ENCODE measurements at regions not wholly inside any gene's neighbourhood (a gene's known extent, or its start where the extent isn't known, plus 50 kb on each side); places are given as distances from the start of the nearest gene placed in this dataset.

- H3K9me3 ChIP-seq (replicated peaks), result no peaks in the 10 kb centered on the region
- no peaks in the 10 kb centered on the region for H3K4me1 ChIP-seq
- H3K36me3 ChIP-seq, result no peaks in the 10 kb centered on the region
- H3K27me3 ChIP-seq (ENCODE audit: low read depth), result no peaks in the 10 kb centered on the region
- intact Hi-C loops (cut with micrococcal nuclease), result no loop called here
- TF ChIP-seq, protein P1, sequence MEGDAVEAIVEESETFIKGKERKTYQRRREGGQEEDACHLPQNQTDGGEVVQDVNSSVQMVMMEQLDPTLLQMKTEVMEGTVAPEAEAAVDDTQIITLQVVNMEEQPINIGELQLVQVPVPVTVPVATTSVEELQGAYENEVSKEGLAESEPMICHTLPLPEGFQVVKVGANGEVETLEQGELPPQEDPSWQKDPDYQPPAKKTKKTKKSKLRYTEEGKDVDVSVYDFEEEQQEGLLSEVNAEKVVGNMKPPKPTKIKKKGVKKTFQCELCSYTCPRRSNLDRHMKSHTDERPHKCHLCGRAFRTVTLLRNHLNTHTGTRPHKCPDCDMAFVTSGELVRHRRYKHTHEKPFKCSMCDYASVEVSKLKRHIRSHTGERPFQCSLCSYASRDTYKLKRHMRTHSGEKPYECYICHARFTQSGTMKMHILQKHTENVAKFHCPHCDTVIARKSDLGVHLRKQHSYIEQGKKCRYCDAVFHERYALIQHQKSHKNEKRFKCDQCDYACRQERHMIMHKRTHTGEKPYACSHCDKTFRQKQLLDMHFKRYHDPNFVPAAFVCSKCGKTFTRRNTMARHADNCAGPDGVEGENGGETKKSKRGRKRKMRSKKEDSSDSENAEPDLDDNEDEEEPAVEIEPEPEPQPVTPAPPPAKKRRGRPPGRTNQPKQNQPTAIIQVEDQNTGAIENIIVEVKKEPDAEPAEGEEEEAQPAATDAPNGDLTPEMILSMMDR (IDR thresholded peaks at IDR 0.05; ENCODE audit: borderline replicate concordance), result no peak
- no peak for DNase-seq
- no peak overlapping the region for H3K4me3 ChIP-seq
- no peak overlapping the region for H3K27ac ChIP-seq (replicated peaks)
Measured at GRCh38 chr2:155653176-155653575, 679.3 kb downstream of the NR4A2 start.

- H3K27ac ChIP-seq (replicated peaks), result no peak overlapping the region
- no peaks in the 10 kb centered on the region for H3K9me3 ChIP-seq (replicated peaks)
- intact Hi-C loops (cut with micrococcal nuclease), result no loop called here
- H3K36me3 ChIP-seq, result no peaks in the 10 kb centered on the region
- no peak overlapping the region for H3K4me3 ChIP-seq
- no peaks in the 10 kb centered on the region for H3K27me3 ChIP-seq (ENCODE audit: low read depth)
- no peak for DNase-seq
- no peaks in the 10 kb centered on the region for H3K4me1 ChIP-seq
- TF ChIP-seq, protein P1 (IDR thresholded peaks at IDR 0.05; ENCODE audit: borderline replicate concordance), result no peak
Measured at GRCh38 chr2:155651851-155652250, 680.7 kb downstream of the NR4A2 start.

DNA sequence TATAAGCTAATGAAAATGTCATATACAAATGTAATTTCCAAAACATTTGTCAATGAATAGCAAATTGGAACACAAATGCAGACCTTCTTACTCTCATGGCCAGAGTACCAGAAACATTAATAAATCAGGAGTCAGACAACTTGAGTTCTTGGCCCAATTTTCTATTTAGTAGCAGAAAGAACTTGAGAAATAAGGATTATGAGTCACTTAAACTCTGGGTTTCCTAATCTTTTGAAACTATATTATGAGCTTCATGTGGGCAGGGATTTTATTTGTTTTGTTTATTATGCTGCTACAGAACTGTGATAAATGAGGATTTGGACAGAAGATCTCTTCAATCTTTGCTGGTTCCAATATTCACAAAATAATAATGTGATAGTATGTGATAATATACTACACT, 686.7 kb downstream of the NR4A2 start:
- H3K4me1 ChIP-seq, result no peaks in the 10 kb centered on the region
- intact Hi-C loops (cut with micrococcal nuclease), result no loop called here
- TF ChIP-seq, protein P1 (IDR thresholded peaks at IDR 0.05; ENCODE audit: borderline replicate concordance), result no peak
- H3K27me3 ChIP-seq (ENCODE audit: low read depth), result no peaks in the 10 kb centered on the region
- H3K27ac ChIP-seq (replicated peaks), result no peak overlapping the region
- no peak for DNase-seq
- no peak overlapping the region for H3K4me3 ChIP-seq
- H3K9me3 ChIP-seq (replicated peaks), result no peaks in the 10 kb centered on the region
- H3K36me3 ChIP-seq, result no peaks in the 10 kb centered on the region

DNA sequence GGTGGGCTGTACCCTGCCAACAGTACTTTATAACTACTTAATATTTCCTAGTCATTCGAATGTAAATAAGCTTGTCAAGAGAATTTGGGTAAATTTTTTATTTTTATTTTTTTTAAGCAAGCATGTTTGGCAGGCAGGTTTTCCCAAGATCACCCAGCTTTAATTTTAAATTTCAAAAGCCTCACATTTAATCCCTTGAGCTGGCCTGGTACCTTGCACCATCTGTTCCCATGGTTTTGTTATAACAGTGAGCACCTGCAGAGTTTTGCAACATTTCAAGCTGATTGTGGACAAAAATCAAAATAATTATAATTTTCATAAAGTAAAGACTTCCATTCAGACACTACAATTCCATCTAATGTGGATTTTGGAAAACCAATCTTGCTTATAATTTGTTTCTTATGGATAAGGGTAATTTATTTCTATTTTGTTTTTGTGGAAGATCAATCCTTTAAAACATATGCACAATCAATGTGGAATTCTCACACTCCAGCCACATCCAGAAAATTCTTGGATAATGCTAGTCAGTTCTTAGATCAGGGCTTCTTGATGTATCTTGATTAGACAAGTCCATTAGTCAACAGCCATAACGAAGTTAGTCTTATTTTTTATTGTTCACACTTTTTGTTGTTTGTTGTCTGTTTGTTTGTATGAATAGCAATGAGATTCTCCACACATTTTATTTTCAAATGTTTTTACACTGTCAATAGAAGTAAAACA, 689.3 kb downstream of the NR4A2 start:
- TF ChIP-seq, protein P1 (IDR thresholded peaks at IDR 0.05; ENCODE audit: borderline replicate concordance), result no peak
- intact Hi-C loops (cut with micrococcal nuclease), result no loop called here
- no peak overlapping the region for H3K27ac ChIP-seq (replicated peaks)
- H3K4me3 ChIP-seq, result no peak overlapping the region
- H3K36me3 ChIP-seq, result no peaks in the 10 kb centered on the region
- no peak for DNase-seq
- H3K9me3 ChIP-seq (replicated peaks), result no peaks in the 10 kb centered on the region
- no peaks in the 10 kb centered on the region for H3K27me3 ChIP-seq (ENCODE audit: low read depth)
- no peaks in the 10 kb centered on the region for H3K4me1 ChIP-seq

DNA sequence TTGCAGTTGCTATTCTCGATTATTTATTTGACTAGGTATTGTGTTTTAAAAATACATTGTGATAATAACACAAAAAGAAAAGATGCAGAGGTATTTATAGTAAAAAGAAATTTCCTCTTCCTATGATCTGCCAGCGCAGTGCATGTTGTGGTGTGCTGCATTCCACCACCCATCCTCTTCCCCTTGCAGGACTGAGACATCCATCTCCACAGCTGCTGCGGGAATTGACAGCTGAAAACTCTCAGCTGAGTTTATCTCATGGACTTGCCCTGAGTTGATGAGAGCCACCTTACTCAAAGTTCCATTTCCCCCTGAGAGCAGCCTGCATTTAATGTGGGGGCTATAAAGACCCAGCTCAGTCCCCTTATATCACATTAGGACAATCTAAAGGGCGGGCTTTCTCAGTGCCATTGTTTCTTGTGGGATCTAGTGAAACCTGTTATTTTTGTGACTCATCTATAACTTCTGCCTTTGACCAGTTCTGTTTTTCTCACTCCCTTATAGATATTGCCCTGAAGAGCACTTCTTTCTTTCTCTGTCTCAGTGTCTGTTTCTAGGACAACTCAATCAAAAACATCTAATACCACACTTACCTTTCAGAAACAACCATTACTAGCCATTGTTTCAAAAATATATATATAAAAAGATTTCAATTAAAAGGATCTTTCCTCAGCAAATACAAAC, 698.5 kb downstream of the NR4A2 start:
- no peaks in the 10 kb centered on the region for H3K27me3 ChIP-seq (ENCODE audit: low read depth)
- TF ChIP-seq, protein P1 (IDR thresholded peaks at IDR 0.05; ENCODE audit: borderline replicate concordance), result no peak
- no peaks in the 10 kb centered on the region for H3K4me1 ChIP-seq
- no peaks in the 10 kb centered on the region for H3K9me3 ChIP-seq (replicated peaks)
- H3K36me3 ChIP-seq, result no peaks in the 10 kb centered on the region
- H3K27ac ChIP-seq (replicated peaks), result no peak overlapping the region
- no peak for DNase-seq
- intact Hi-C loops (cut with micrococcal nuclease), result no loop called here
- H3K4me3 ChIP-seq, result no peak overlapping the region

Measured in left ventricle myocardium inferior (tissue), 1 donor.